Cardiac muscle cell (in vitro differentiated cells and primary cell): ENCODE measurements at regions not wholly inside any gene's neighbourhood (a gene's known extent, or its start where the extent isn't known, plus 50 kb on each side); places are given as distances from the start of the nearest gene placed in this dataset.

ENCODE experiments used
- DNase-seq, 2 donors: peaks; one replicate each; pipeline versions ENCODE4 v3.0.0 to v3.0.0-alpha.2; 2010 to 2017; ENCODE audit warnings: low read depth in 1 of 2, low spot score in 1 of 2
- H3K27ac ChIP-seq: fragments of 200-600 bp; sonication (generic); 2 replicates; pipeline ENCODE4 v1.5.1; 2016
- H3K27me3 ChIP-seq: fragments of 200-600 bp; sonication (generic); 2 replicates; pipeline ENCODE4 v1.6.0; 2016; ENCODE audit warnings: control low read depth
- H3K36me3 ChIP-seq: fragments of 200-600 bp; sonication (generic); 2 replicates; pipeline ENCODE4 v1.5.1; 2016; ENCODE audit warnings: control low read depth
- H3K4me1 ChIP-seq: fragments of 200-600 bp; sonication (generic); 2 replicates; pipeline ENCODE4 v1.8.1; 2017; ENCODE audit warnings: low read depth, mild to moderate bottlenecking, mixed run types
- H3K4me3 ChIP-seq: fragments of 200-600 bp; sonication (generic); 2 replicates; pipeline ENCODE4 v1.5.1; 2016; ENCODE audit warnings: mild to moderate bottlenecking
- H3K9me3 ChIP-seq: fragments of 200-600 bp; sonication (generic); 2 replicates; pipeline ENCODE4 v1.5.1; 2017; ENCODE audit warnings: low read depth, mild to moderate bottlenecking, control low read depth
- TF ChIP-seq, protein P1 (sequence below): IDR thresholded peaks from 2 replicates; pipeline ENCODE4 v1.5.1; 2012; ENCODE audit warnings: low read depth, mild to moderate bottlenecking, low read length

GRCh38 chr9:81741103-81741502, 51.8 kb upstream of the TLE1 start:
- TF ChIP-seq, protein P1, sequence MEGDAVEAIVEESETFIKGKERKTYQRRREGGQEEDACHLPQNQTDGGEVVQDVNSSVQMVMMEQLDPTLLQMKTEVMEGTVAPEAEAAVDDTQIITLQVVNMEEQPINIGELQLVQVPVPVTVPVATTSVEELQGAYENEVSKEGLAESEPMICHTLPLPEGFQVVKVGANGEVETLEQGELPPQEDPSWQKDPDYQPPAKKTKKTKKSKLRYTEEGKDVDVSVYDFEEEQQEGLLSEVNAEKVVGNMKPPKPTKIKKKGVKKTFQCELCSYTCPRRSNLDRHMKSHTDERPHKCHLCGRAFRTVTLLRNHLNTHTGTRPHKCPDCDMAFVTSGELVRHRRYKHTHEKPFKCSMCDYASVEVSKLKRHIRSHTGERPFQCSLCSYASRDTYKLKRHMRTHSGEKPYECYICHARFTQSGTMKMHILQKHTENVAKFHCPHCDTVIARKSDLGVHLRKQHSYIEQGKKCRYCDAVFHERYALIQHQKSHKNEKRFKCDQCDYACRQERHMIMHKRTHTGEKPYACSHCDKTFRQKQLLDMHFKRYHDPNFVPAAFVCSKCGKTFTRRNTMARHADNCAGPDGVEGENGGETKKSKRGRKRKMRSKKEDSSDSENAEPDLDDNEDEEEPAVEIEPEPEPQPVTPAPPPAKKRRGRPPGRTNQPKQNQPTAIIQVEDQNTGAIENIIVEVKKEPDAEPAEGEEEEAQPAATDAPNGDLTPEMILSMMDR: no peak
- H3K4me1 ChIP-seq: no peaks in the 10 kb centered on the region
- H3K27me3 ChIP-seq: peaks cover 35% of the 10 kb centered on the region
- no peak overlapping the region for H3K4me3 ChIP-seq
- H3K27ac ChIP-seq: no peak overlapping the region
- H3K9me3 ChIP-seq: no peaks in the 10 kb centered on the region
- no peaks in the 10 kb centered on the region for H3K36me3 ChIP-seq
- DNase-seq: no peak

DNA sequence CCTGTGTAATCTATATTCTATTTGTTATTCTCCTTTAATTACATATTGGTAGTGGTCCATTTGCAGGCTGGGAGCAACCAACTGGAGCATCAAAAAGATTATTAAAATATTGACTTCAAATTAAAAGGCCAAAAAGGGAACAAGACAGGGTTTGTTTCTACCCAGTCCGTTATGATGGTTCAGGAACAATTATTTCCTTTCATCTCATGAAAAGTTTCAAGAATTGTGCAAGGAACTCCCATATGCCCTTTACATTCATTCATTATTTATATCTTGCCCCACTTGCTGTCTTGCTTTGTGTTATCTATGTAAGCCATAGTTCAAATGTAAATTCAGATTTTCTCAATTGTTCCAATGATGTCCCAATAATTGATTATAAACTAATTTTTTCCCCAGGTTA, 58.7 kb upstream of the TLE1 start:
- H3K9me3 ChIP-seq: no peaks in the 10 kb centered on the region
- H3K27me3 ChIP-seq: peaks cover 13% of the 10 kb centered on the region
- DNase-seq: no peak
- H3K27ac ChIP-seq: no peak overlapping the region
- TF ChIP-seq, protein P1: no peak
- no peaks in the 10 kb centered on the region for H3K36me3 ChIP-seq
- no peak overlapping the region for H3K4me3 ChIP-seq
- H3K4me1 ChIP-seq: no peaks in the 10 kb centered on the region

DNA sequence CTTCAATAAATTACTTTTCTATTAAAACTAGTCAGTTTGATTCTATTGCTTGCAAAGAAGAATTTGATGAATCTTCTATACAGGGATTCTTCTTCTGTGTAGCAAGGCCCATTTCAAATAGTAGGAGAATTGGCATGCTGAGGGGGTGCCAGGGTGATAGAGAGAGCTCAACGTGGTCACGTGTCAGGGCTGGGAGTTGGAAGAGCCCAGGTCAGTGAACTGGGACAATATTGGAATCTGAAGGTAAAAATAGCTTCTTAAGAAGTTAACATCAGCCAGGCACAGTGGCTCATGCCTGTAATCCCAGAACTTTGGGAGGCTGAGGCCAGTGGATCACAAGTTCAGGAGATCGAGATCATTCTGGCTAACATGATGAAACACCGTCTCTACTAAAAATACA, 64.1 kb upstream of the TLE1 start:
- TF ChIP-seq, protein P1: no peak
- Histone ChIP-seq H3K4me3 (no peak overlapping the region), H3K9me3 (no peaks in the 10 kb centered on the region)

GRCh38 chr9:81754245-81754644, 64.9 kb upstream of the TLE1 start:
- H3K4me1 ChIP-seq: no peaks in the 10 kb centered on the region

More for the DNA sequence above, 64.1 kb upstream of the TLE1 start:
- Histone ChIP-seq H3K27me3 (peaks cover 59% of the 10 kb centered on the region), H3K36me3 (no peaks in the 10 kb centered on the region), H3K27ac (no peak overlapping the region), H3K4me1 (no peaks in the 10 kb centered on the region)
- no peak for DNase-seq

GRCh38 chr9:81755721-81756120, 66.4 kb upstream of the TLE1 start:
- TF ChIP-seq, protein P1: no peak
- no peaks in the 10 kb centered on the region for H3K4me1 ChIP-seq
- H3K4me3 ChIP-seq: no peak overlapping the region
- no peak overlapping the region for H3K27ac ChIP-seq
- H3K36me3 ChIP-seq: no peaks in the 10 kb centered on the region
- H3K27me3 ChIP-seq: peaks cover 52% of the 10 kb centered on the region
- no peaks in the 10 kb centered on the region for H3K9me3 ChIP-seq
- no peak for DNase-seq

More at GRCh38 chr9:81754245-81754644, 64.9 kb upstream of the TLE1 start:
- H3K27me3 ChIP-seq: peaks cover 60% of the 10 kb centered on the region
- H3K4me3 ChIP-seq: no peak overlapping the region
- TF ChIP-seq, protein P1: no peak
- no peaks in the 10 kb centered on the region for H3K9me3 ChIP-seq
- DNase-seq: no peak
- H3K36me3 ChIP-seq: no peaks in the 10 kb centered on the region
- no peak overlapping the region for H3K27ac ChIP-seq

GRCh38 chr9:81756561-81756960, 67.2 kb upstream of the TLE1 start:
- Histone ChIP-seq H3K27me3 (peaks cover 52% of the 10 kb centered on the region), H3K4me1 (no peaks in the 10 kb centered on the region), H3K27ac (no peak overlapping the region), H3K4me3 (no peak overlapping the region), H3K36me3 (no peaks in the 10 kb centered on the region), H3K9me3 (no peaks in the 10 kb centered on the region)
- no peak for DNase-seq
- TF ChIP-seq, protein P1: no peak
